HG02981 (cell line): ENCODE measurements at regions not wholly inside any gene's neighbourhood (a gene's known extent, or its start where the extent isn't known, plus 50 kb on each side); places are given as distances from the start of the nearest gene placed in this dataset.
A peak's percentile ranks its signal among the peaks of the same experiment; 100 is the strongest.
"Not testable (repeated sequence)": the region's sequence is repeated elsewhere in the genome, so short reads cannot be mapped to it uniquely, and the experiment has no call there.

Experiments
- ATAC-seq: cut with Tn5 transposase; IDR thresholded peaks from one replicate; pipeline ENCODE4 v1.9.1; 2021; ENCODE audit warnings: mild to moderate bottlenecking, moderate library complexity; ENCODE audit not compliant: unreplicated experiment

- no peak for ATAC-seq
Measured at GRCh38 chr12:89769483-89769818, 60.8 kb upstream of the ATP2B1 start.

DNA sequence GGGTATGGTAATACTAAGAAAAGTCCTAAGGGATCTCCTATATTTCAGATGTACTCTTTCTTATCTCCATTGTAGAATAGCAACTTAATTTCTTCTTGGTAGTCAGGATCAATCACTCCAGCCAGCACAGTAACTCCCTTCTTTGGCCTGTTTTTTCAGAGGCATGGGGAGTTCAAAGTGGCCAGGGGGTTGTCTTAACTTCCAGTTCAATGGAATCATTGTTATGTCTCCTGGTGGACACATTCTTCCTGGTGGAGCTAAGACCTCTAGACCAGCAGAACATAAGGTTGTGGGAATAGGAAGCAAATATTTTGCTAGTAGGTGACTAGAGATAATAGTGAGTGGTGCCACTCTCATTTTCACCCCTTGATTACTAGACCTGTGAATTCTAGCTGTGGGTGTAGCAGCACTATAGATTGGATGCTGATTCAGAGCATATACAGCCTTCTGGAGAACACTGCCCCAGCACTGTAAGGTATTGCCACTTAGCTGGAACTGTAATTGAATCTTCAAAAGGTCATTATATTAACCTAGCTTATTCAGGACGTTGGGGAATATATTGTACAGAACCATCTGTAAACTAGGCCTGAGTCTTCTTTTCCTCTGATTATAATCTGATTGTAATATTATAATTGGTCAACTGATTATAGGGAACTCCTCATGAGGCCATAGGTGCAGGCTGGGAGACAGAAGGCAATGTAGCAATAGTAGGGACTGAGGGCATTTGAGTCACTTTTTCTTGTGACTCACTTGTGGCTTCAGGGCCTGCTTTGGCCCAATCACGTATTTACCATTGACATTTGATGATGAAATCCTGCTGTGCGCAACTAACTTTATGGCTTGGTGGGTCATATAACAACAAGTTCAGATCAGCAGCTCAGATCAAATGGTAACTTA is 60.2 kb upstream of the ATP2B1 start:
- no peak for ATAC-seq

DNA sequence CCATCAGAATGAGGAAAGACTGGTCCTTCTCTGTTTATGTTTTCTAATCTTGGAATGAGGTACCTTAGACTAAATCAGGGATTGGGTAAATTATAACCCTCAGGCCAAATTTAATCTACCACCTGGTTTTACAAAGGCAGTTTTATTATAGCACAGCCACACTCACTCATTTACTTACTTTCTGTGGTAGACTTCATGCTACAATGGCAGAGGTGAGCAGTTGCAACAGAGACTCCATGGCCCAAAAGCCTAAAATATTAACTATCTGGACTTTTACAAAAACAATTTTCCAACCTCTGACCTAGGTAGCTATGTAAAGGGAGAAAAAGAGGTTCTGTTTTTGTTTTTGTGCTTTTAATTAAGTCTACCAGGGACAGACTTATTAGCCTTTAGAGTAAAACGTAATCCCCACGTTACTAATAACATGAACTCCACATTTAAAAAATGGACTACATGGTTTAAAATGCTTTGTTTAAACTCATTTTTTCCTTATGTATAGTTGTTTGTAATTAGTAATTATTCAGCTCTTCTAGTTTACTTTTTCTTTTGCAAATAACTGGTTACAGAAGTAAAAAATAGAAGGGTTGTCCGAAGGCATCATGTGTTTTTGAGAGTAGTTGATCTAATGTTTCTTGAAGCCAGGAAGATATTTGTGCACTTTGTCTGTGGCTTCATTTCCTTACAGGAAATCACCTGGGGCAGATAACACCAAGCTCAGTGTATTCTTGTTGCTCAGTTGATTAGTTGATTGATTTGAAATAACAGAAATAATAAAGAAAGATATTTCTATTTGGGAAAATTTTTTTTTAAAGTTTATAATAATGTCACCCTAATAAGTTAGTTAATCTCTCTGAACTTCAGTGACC is 57.6 kb upstream of the ATP2B1 start:
- ATAC-seq: peak; percentile 89

DNA sequence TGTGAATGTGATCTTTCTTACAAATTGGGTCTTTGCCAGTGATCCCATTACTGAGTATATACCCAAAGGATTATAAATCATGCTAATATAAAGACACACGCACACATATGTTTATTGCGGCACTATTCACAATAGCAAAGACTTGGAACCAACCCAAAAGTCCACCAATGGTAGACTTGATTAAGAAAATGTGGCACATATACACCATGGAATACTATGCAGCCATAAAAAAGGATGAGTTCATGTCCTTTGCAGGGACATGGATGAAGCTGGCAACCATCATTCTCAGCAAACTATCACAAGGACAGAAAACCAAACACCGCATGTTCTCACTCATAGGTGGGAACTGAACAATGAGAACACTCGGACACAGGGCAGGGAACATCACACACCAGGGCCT is 55.5 kb upstream of the ATP2B1 start:
- not testable (repeated sequence) for ATAC-seq

GRCh38 chr12:89762498-89763170 is 54.0 kb upstream of the ATP2B1 start:
- ATAC-seq: no peak

GRCh38 chr12:89760783-89761182 is 52.1 kb upstream of the ATP2B1 start:
- ATAC-seq: peak; percentile 24
